ENCODE measurements at regions not wholly inside any gene's neighbourhood (a gene's known extent, or its start where the extent isn't known, plus 50 kb on each side); places are given as distances from the start of the nearest gene placed in this dataset.
"Not testable (repeated sequence)": the region's sequence is repeated elsewhere in the genome, so short reads cannot be mapped to it uniquely, and the experiment has no call there.

DNA sequence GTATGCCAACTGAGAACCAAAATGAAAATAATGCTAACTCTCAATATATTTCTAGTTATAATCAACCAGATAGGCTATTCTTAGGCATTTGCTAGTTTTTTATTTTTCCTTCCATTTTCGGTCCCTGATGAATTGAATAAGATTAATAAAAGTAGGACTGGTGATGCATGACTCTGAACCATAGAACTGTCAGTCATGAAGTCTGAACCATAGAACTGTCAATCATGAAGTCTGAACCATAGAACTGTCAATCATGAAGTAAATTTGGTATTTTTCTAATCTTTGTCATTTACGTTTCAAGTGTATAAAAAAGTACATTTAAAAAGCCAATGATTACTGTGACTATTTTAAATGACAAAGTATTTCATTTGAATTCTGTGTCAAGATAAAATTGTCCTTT lies 460.2 kb upstream of the NDST3 start:
- H3K4me3 ChIP-seq (ENCODE audit: low read depth, low read length): no peak overlapping the region
- DNase-seq (ENCODE audit: low read depth): no peak
- TF ChIP-seq, protein P1, sequence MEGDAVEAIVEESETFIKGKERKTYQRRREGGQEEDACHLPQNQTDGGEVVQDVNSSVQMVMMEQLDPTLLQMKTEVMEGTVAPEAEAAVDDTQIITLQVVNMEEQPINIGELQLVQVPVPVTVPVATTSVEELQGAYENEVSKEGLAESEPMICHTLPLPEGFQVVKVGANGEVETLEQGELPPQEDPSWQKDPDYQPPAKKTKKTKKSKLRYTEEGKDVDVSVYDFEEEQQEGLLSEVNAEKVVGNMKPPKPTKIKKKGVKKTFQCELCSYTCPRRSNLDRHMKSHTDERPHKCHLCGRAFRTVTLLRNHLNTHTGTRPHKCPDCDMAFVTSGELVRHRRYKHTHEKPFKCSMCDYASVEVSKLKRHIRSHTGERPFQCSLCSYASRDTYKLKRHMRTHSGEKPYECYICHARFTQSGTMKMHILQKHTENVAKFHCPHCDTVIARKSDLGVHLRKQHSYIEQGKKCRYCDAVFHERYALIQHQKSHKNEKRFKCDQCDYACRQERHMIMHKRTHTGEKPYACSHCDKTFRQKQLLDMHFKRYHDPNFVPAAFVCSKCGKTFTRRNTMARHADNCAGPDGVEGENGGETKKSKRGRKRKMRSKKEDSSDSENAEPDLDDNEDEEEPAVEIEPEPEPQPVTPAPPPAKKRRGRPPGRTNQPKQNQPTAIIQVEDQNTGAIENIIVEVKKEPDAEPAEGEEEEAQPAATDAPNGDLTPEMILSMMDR (IDR thresholded peaks at IDR 0.05; ENCODE audit: low read depth, low read length, missing control alignments): no peak
- in situ Hi-C loops (cut with HindIII; ENCODE audit: low sequenced_read_pairs): no loop called here

DNA sequence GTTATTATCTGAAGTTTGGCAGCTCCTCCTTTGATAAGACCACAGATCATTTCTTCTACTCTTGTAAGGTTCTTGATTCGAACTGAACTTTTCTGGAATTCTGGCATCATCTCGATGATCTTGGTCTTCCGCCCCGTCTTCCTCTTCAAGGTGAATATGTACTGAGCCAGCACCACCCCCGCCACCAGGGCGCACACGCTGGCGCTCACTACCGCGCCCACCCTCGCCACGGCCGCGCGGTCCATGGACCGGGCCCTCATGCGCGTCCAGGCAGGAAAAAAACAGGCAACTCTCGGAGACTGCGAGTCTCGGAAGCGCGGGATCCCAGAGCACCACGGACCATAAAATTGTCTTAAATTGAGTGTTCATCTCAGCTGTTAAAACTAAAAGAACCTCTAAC lies 458.4 kb upstream of the NDST3 start:
- no peak for DNase-seq (ENCODE audit: low read depth)
- TF ChIP-seq, protein P1 (IDR thresholded peaks at IDR 0.05; ENCODE audit: low read depth, low read length, missing control alignments): no peak
- in situ Hi-C loops (cut with HindIII; ENCODE audit: low sequenced_read_pairs): no loop called here
- H3K4me3 ChIP-seq (ENCODE audit: low read depth, low read length): no peak overlapping the region

DNA sequence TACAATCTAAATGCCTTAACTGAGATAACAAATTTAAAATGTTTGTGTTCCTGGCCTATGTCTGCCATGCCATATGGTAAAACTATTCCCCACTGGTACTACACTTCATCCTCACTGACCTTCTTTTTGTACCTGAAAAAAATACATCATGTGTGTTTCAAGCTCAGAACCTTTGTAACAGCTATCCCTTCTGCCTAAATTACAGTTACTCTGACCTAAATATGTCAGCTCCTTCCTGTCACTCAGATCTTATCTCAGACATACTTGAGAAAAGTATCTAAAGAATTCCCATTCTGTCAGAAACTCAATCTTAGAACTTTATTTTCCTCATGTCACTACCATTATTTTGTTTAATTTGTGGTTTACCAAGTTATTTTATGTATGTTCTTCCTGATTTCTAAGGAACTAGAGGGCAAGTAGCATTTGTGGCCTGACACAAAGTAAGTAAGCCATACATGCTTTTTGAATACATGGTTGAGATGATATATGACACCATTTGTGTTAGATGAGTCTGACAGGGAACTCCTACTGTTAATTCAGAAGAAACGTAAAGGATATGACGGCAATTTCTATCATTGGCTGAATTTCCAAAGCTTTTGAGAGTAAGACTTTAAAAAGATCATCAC lies 456.5 kb upstream of the NDST3 start:
- in situ Hi-C loops (cut with HindIII; ENCODE audit: low sequenced_read_pairs): no loop called here
- TF ChIP-seq, protein P1 (IDR thresholded peaks at IDR 0.05; ENCODE audit: low read depth, low read length, missing control alignments): no peak

DNA sequence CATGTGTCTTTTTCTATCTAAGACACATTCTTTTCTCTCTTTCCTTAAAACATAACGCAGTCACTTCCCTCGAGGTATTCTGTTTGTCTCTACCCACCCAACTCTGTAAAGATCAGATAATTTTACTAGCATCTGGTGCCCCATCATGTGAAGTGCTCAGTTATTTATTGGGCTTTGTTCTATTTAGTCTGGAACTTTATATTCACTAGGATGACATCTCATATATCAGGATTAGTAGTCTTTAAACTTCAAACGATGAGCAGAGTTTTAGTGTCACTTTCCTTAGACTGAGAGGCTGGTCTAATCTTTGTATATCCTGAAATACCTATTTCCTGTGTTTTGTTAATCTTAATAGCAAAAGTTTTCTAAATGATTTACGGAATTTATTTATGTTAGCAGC lies 445.5 kb upstream of the NDST3 start:
- in situ Hi-C loops (cut with HindIII; ENCODE audit: low sequenced_read_pairs): no loop called here
- DNase-seq (ENCODE audit: low read depth): no peak
- TF ChIP-seq, protein P1 (IDR thresholded peaks at IDR 0.05; ENCODE audit: low read depth, low read length, missing control alignments): no peak
- H3K4me3 ChIP-seq (ENCODE audit: low read depth, low read length): no peak overlapping the region

More for the DNA sequence above, 456.5 kb upstream of the NDST3 start:
- DNase-seq (ENCODE audit: low read depth): no peak
- no peak overlapping the region for H3K4me3 ChIP-seq (ENCODE audit: low read depth, low read length)

DNA sequence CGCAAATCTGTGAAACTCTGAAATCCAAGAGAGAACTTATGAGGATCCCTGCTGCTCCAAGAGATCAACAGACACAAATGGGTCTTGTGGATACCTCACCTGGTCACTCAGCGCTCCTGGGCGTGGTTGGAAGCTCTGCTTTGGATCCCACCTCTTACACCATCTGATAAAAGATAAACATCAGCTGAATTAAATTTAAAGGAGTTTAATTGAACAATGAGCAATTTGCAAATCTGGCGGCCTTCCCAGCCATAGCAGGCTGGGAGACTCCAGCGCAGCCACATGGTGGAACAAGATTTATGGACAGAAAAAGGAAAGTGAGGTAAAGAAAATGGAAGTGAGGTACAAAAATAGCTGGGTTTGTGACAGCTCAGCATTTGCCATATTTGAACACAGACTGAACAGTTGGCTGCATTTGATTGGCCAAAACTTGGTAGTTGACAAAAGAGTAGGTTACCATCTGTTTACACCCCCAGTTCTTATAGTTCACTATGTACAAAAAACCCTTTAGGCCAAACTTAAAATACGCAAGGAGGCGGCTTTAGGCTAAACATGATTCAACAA lies 437.3 kb upstream of the NDST3 start:
- in situ Hi-C loops (cut with HindIII; ENCODE audit: low sequenced_read_pairs): no loop called here
- no peak for DNase-seq (ENCODE audit: low read depth)

DNA sequence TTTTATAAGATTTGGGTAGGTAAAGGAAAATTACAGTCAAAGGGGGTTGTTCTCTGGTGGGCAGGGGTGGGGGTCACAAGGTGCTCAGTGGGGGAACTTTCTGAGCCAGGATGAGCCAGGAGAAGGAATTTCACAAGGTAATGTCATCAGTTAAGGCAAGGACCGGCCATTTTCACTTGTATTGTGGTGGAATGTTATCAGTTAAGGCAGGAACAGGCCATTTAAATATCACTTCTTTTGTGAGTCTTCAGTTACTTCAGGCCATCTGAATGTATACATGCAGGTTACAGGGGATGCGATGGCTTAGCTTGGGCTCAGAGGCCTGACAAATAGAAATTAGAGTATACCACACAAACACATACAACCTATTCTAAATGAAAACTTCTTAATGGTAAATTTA lies 434.9 kb upstream of the NDST3 start:
- DNase-seq (ENCODE audit: low read depth); in situ Hi-C loops (cut with HindIII; ENCODE audit: low sequenced_read_pairs); H3K4me3 ChIP-seq (ENCODE audit: low read depth, low read length): not testable (repeated sequence)

More for the DNA sequence above, 437.3 kb upstream of the NDST3 start:
- no peak overlapping the region for H3K4me3 ChIP-seq (ENCODE audit: low read depth, low read length)
- TF ChIP-seq, protein P1 (IDR thresholded peaks at IDR 0.05; ENCODE audit: low read depth, low read length, missing control alignments): no peak

DNA sequence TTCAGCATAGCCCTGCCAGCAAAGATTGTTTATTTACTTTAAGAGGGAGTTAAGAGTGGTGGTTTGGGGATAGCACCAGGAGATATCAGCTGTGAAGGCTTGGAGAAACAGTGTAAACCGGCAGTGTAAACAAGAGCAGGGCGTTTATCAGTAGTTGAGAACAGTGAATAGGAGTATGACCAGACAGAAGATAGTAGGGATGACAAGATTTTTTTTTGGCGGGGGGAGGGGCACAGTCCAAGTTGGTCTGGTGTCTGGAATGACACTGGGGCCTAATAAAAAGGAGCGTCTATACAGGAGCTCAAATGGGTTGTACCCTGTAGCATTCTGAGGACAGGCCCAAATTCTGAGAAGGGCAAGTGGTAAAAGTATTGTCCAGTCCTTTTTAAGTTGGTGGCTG lies 433.4 kb upstream of the NDST3 start:
- DNase-seq (ENCODE audit: low read depth); in situ Hi-C loops (cut with HindIII; ENCODE audit: low sequenced_read_pairs); H3K4me3 ChIP-seq (ENCODE audit: low read depth, low read length): not testable (repeated sequence)

Data from astrocyte of the cerebellum (primary cell).